OCI-LY7 (cell line): ENCODE measurements at regions not wholly inside any gene's neighbourhood (a gene's known extent, or its start where the extent isn't known, plus 50 kb on each side); places are given as distances from the start of the nearest gene placed in this dataset.
A peak's percentile ranks its signal among the peaks of the same experiment; 100 is the strongest.

Experiments used
- BruUV-seq: library from RNA; stranded (reverse); fragments of 400-500 nt; replicated peaks from 2 replicates; lab custom pipeline; 2021; lab: Mats Ljungman, UMichigan
- CTCF ChIA-PET: fragments of 300-600 bp; sonication (Branson Sonifier 250); formaldehyde crosslinking; loops from one replicate; lab custom pipeline; 2022; ENCODE audit warnings: antibody characterized with exemption; ENCODE audit not compliant: unreplicated experiment; lab: Charles Lee
- POLR2A ChIA-PET: fragments of 300-600 bp; sonication (Branson Sonifier 250); formaldehyde crosslinking; loops from one replicate; lab custom pipeline; 2022; ENCODE audit warnings: antibody characterized with exemption; lab: Charles Lee
- DNase-seq: peaks from one replicate; pipeline ENCODE4 v3.0.0-alpha.2; 2015; ENCODE audit warnings: low spot score
- H2AFZ ChIP-seq: fragments of 200-600 bp; sonication (generic), shearing (Covaris generic); 2 replicates; pipeline ENCODE4 v1.6.1; 2014; ENCODE audit warnings: mild to moderate bottlenecking, antibody characterized with exemption, low read length, moderate library complexity
- H3K27ac ChIP-seq: fragments of 200-600 bp; sonication (generic); 2 replicates; pipeline ENCODE4 v1.5.1; 2014; ENCODE audit warnings: mixed run types, low read depth, mild to moderate bottlenecking, moderate library complexity, low read length, inconsistent platforms; ENCODE audit not compliant: poor library complexity, severe bottlenecking
- H3K36me3 ChIP-seq: fragments of 200-600 bp; sonication (generic); 2 replicates; pipeline ENCODE4 v1.6.1; 2014; ENCODE audit warnings: mild to moderate bottlenecking, antibody characterized with exemption, low read length, moderate library complexity, mixed read lengths; ENCODE audit not compliant: insufficient read depth
- H3K4me1 ChIP-seq: fragments of 200-600 bp; sonication (generic); 2 replicates; pipeline ENCODE4 v1.5.1; 2014; ENCODE audit warnings: mild to moderate bottlenecking, low read length; ENCODE audit not compliant: insufficient read depth, poor library complexity, severe bottlenecking
- H3K4me2 ChIP-seq: fragments of 200-600 bp; sonication (generic); 2 replicates; pipeline ENCODE4 v1.6.1; 2014; ENCODE audit warnings: mild to moderate bottlenecking, low read length
- H3K4me3 ChIP-seq: fragments of 200-600 bp; sonication (generic); 2 replicates; pipeline ENCODE4 v1.5.1; 2014; ENCODE audit warnings: mild to moderate bottlenecking, low read depth, low read length; ENCODE audit not compliant: poor library complexity, severe bottlenecking
- H3K79me2 ChIP-seq: fragments of 200-600 bp; sonication (generic); 2 replicates; pipeline ENCODE4 v1.6.1; 2016; ENCODE audit warnings: low read depth, mild to moderate bottlenecking, low read length, moderate library complexity, mixed read lengths; ENCODE audit not compliant: insufficient read depth
- H3K9me2 ChIP-seq: fragments of 200-600 bp; sonication (generic); 2 replicates; pipeline ENCODE4 v1.6.1; 2016; ENCODE audit warnings: mild to moderate bottlenecking, low read length, mixed read lengths; ENCODE audit not compliant: insufficient read depth
- H3K9me3 ChIP-seq: fragments of 200-600 bp; sonication (generic); 2 replicates; pipeline ENCODE4 v1.6.1; 2014; ENCODE audit warnings: mild to moderate bottlenecking, mixed run types, low read length, mixed read lengths
- H4K20me1 ChIP-seq: fragments of 200-600 bp; sonication (generic); 2 replicates; pipeline ENCODE4 v1.6.1; 2014; ENCODE audit warnings: mild to moderate bottlenecking, antibody characterized with exemption, low read length, moderate library complexity, mixed read lengths; ENCODE audit not compliant: insufficient read depth
- EZH2phosphoT487 ChIP-seq: fragments of 200-600 bp; sonication (generic); IDR thresholded peaks from 2 replicates; pipeline ENCODE4 v1.6.1; 2018; ENCODE audit warnings: low read depth, borderline replicate concordance, mild to moderate bottlenecking, mixed run types, antibody characterized with exemption, low read length, moderate library complexity, mixed read lengths
- intact Hi-C: fragments of 100-400 bp; cut with micrococcal nuclease; formaldehyde crosslinking; loops from one replicate; pipeline ENCODE4 v1.10.0; 2022; ENCODE audit not compliant: unreplicated experiment
- TF ChIP-seq, protein P1 (sequence below): fragments of 200-600 bp; sonication (generic); conservative IDR thresholded peaks from 2 replicates; pipeline ENCODE4 v1.5.1; 2014; ENCODE audit warnings: mild to moderate bottlenecking, antibody characterized with exemption, low read length, moderate library complexity, mixed read lengths

DNA sequence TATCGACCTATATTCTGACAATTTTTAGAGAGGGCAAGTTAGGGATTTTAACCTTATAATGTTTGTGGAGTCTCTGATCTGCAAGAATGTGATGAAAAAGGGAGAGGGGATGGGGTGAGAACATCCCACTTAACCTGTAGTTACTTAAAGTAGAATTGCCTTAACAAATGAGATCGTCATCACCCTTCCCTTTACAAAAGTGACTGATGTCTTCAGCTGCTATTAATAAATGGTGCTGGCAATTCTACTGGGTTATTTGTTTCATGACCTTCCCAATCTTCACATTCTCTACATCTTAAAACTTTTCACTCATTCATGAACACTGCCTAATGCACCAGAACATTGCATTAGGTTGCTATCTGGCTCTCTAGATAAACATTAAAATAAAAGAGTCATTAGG is 873.4 kb upstream of the LCORL start:
- no peak for DNase-seq
- intact Hi-C loops: no loop called here
- ChIA-PET CTCF (no interaction called here), POLR2A (no interaction called here)
- no peaks in the 10 kb centered on the region for H3K4me1 ChIP-seq
- TF ChIP-seq, protein P1, sequence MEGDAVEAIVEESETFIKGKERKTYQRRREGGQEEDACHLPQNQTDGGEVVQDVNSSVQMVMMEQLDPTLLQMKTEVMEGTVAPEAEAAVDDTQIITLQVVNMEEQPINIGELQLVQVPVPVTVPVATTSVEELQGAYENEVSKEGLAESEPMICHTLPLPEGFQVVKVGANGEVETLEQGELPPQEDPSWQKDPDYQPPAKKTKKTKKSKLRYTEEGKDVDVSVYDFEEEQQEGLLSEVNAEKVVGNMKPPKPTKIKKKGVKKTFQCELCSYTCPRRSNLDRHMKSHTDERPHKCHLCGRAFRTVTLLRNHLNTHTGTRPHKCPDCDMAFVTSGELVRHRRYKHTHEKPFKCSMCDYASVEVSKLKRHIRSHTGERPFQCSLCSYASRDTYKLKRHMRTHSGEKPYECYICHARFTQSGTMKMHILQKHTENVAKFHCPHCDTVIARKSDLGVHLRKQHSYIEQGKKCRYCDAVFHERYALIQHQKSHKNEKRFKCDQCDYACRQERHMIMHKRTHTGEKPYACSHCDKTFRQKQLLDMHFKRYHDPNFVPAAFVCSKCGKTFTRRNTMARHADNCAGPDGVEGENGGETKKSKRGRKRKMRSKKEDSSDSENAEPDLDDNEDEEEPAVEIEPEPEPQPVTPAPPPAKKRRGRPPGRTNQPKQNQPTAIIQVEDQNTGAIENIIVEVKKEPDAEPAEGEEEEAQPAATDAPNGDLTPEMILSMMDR: no peak
- no peak for TF ChIP-seq EZH2phosphoT487
- 0 out of 2 replicates have a peak, but pooled peaks cover 4% of the 10 kb centered on the region for H3K9me3 ChIP-seq
- H2AFZ ChIP-seq: peak overlapping the region; percentile 23
- H3K36me3 ChIP-seq: no peaks in the 10 kb centered on the region
- no peaks in the 10 kb centered on the region for H3K79me2 ChIP-seq
- H3K4me2 ChIP-seq: no peak overlapping the region
- H4K20me1 ChIP-seq: no peaks in the 10 kb centered on the region
- H3K4me3 ChIP-seq: no peak overlapping the region
- no peaks in the 10 kb centered on the region for H3K9me2 ChIP-seq
- no TSS peak for BruUV-seq
- no peak overlapping the region for H3K27ac ChIP-seq

DNA sequence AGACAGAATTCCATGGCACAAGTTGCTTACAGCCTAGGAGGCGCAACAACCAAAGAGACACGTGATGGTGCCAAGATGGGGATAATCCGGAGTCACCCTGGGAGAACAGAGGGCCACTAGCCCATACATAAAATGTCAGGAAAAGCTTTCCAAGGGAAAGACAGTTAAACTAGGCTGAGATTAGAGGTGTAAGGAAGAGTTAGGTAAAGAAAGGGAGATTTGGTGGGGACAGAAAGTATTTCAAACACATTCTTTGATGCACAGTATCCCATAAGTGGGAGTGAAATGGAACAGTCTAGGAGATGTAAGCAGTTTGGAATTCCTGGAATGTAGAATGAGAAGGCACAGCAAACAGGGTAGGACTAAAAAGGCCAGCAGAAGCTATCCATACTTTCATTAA is 860.9 kb upstream of the LCORL start:
- Histone ChIP-seq H3K9me3 (peaks cover 10% of the 10 kb centered on the region; the same call in 1 of the 2 replicates), H4K20me1 (no peaks in the 10 kb centered on the region), H3K4me2 (no peak overlapping the region), H3K4me3 (no peak overlapping the region), H2AFZ (peak overlapping the region; percentile 38; the same call in 1 of the 2 replicates), H3K4me1 (no peaks in the 10 kb centered on the region), H3K27ac (no peak overlapping the region), H3K79me2 (no peaks in the 10 kb centered on the region), H3K9me2 (no peaks in the 10 kb centered on the region), H3K36me3 (no peaks in the 10 kb centered on the region)
- ChIA-PET POLR2A (interaction anchor here (0.8 kb wide), 1 partner anchor 17 kb away, joined by 3 read pairs; no protein-coding TSS in a partner anchor), CTCF (no interaction called here)
- intact Hi-C loops: no loop called here
- no peak for DNase-seq
- no TSS peak for BruUV-seq
- TF ChIP-seq, protein P1: no peak
- no peak for TF ChIP-seq EZH2phosphoT487

DNA sequence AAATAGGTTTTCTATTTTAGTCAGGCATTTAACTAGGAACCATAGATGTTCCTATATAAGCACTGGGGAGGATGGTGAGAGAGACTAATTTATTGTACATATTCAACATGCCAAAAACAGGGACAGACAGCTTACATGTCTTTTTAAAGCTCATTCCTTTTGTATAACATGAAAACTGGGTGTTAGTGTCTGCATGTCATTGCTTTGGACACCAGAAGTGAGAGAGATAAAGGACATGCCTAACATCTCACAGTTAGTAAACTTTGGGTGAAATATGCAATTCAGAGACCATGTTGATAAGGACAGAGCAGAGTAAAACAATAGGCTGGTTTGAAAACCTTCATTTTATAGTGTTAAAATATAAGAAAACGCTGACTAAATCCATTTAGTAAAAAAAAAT is 860.0 kb upstream of the LCORL start:
- CTCF ChIA-PET: no interaction called here
- no peak overlapping the region for H3K4me2 ChIP-seq
- no peaks in the 10 kb centered on the region for H3K9me2 ChIP-seq
- H3K4me3 ChIP-seq: no peak overlapping the region
- no TSS peak for BruUV-seq
- H3K36me3 ChIP-seq: no peaks in the 10 kb centered on the region
- H2AFZ ChIP-seq: 0 out of 2 replicates have a peak overlapping the region, but pooled peaks have one; percentile 1
- TF ChIP-seq, protein P1: no peak
- TF ChIP-seq EZH2phosphoT487: no peak
- intact Hi-C loops: no loop called here
- no peaks in the 10 kb centered on the region for H3K4me1 ChIP-seq
- no peak for DNase-seq
- H3K79me2 ChIP-seq: no peaks in the 10 kb centered on the region
- H3K27ac ChIP-seq: no peak overlapping the region
- peaks cover 10% of the 10 kb centered on the region; the same call in 1 of the 2 replicates for H3K9me3 ChIP-seq
- POLR2A ChIA-PET: interaction anchor here (0.6 kb wide), 2 partner anchors 21 to 1573 kb away, joined by 3 read pairs; no protein-coding TSS in a partner anchor
- H4K20me1 ChIP-seq: no peaks in the 10 kb centered on the region
